ENCODE measurements at regions not wholly inside any gene's neighbourhood (a gene's known extent, or its start where the extent isn't known, plus 50 kb on each side); places are given as distances from the start of the nearest gene placed in this dataset.
A peak's percentile ranks its signal among the peaks of the same experiment; 100 is the strongest.

DNA sequence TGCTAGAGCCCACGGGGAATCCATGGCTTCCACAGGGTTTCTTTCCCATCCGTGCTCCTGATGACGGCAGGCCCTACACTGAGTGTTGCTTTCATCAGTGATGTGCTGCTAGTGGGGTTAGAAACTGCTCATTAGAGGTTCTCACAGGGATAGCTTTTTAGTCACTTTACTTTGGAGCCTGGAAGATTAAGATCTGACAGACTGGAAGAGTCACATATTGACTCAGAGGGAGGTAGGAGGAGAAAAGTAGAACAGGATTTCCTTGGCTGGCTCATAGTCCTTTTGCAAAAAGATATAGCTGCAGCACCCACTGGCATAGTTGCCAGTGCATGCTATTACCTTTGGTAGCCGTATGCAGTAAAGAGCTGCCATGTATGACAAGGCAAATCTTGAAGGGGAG, 890.3 kb downstream of the C6orf118 start:
- no peak for DNase-seq

DNA sequence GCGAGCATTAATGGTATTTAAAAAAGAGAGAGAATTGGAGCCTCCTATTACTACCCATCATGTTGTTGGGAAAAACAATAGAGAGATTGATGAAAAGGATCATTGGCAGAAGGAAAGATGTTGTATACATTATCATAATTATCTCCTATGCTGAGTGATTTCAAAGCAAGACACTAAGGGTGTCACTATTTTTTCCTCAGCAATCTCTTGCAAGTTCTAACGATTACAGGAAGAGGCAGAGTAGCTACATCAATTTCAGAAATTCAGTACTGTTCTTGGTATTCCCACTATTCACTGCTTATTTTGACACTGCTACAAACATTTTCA, 891.2 kb downstream of the C6orf118 start:
- peak in 1 of 3 experiments; percentile 46 for DNase-seq

DNA sequence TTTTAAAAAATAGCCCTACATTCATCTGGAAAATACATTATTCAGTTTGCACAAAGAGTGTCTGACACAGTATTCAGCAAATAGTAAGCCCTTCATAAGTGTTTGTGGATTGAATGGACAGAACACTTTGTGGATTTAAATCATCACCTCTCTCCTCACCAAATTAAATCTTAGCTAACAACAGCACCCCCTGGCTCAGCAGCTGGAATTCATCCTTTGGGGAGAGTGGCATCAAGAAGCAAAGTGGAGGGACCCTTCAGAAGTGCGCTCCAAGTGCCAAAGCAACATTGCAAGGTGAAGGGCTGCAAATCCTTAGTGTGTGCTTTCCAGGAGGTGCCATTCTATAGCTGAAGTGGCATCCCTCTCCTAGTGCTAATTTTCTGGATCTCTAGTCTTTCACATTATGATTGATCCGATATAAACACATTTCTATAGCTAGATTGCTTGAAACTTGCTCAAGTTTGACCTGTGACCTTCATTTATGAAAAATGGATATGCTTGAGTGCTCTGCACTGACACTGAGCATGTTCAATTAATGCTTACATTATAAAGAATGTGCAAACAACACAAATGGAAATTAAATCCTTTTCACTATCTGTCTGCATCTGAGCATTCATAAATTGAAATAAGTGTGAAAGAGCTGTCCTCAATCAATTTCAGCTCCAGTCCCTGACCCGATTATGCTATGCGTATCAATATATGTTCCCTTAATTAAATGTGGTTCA, 891.7 kb downstream of the C6orf118 start:
- peak in 1 of 3 experiments; percentile 57 for DNase-seq

DNA sequence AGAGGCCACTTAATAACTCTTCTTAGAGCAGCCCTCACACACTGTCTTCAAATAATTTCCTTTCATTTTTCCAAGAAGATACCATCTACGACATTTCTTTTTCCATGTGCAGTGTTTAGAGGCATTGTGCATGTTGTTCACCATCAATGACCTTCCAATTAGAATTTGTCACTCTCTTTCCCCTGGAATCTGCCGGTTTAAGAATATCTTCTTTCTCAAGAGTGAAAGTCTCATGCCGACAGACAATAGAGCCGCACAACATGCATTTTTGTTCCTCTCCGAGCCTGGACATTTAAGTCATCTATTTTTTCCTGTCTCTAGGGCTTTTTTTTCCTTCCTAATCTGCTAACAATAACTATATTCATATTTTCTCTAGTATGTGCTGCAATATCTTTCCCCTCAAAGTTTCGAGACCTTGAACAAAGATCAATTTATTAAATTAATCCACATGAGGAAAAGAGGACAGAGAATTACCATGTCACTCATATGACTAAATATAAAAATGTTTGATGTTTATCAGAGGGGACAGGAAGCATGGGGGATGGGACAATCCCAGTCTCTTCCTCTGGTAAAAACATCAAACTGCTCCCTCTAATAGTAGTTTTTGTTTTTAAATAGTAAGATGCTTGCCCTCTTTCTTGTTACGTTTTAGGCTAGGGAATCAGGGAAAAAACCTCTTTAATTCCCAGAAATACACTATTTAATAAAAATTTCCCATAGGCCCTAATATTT, 893.4 kb downstream of the C6orf118 start:
- DNase-seq: no peak

DNA sequence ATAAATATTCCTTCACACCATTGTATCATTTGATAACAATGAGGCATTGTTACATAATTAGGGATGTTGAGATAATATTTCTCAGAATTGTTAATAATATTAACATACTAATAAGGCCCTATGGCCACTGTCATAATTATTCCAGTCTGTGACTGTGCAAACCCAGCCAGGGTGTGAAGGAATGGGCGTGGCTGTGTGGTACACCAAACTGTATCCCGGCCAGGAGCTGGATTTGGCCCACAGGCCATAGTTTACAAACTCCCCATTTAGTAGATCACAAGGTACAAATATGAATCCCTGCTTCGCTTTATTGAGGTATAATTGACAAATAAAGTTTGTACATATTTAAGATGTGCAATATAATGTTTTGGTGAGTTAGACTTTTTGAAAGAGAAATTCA, 894.7 kb downstream of the C6orf118 start:
- DNase-seq: no peak

DNA sequence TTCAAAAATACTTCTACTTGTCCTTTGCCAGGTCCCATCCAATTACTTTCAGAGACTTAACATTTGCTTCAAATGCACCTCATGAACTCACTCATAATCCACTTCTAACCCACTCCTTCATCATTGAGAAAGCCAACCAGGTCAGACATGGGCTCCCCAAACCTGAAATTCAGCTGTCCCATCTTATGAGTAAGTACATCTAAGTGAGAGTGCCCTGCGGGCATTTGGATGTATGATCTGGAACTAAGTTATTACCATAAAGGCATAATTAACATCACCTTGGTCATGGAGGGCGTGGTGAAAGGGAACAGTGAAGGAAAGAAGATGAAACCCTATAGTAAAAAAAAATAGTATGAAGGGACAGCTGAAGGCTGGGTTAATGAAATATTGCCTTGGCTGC, 896.8 kb downstream of the C6orf118 start:
- DNase-seq: no peak

DNA sequence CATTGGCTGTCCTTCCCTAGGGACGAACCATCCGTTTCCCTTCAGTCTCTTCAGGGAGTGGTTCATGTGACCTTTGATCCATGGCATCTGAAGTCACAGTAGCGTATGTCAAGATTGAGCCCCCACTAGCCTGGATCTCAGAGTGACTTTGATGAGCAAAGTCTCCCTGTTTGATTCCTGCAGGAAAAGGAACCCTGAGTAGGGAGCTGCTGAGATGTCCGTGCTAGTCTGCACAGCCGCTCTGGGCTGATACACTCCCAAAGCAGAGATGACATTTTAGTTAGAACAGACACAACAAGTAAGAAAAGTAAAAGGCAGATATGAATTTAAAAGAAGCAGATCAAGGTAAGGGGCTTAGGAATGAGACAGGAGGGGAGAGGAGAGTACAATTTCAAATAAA, 899.4 kb downstream of the C6orf118 start:
- no peak for DNase-seq

DNA sequence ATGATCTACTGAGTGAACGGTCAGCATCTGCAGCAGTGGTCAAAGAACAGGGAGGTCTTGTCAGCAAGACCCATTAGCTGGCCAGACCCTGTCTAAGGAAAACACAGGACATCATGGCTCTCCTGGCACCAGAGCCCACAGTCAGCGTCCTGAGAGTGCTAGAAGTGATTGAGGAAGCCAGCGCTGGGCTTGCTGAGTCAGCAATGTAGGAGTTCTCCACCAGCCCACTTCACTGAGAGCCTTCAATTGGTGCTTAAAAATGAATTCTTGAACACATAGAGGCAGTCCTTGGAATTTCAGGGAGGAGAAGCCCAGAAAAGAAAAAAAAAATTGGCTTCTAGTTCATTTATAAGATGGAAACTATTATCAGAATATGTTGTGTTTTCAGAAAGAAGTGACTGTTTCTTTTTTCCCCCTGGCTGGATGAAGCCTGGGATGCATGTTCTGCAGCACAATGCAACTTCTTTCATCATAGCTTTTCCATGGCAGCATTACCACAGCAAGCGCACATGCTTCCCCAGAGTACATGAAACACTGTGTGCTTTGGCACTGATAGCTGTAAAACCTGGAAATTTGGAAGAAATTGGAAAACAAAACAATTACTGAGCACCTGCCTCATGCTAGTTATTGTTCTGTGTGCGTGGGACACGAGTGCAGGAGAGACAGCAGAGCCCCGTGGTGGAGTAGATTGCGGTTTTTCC, 899.9 kb downstream of the C6orf118 start:
- no peak for DNase-seq

DNA sequence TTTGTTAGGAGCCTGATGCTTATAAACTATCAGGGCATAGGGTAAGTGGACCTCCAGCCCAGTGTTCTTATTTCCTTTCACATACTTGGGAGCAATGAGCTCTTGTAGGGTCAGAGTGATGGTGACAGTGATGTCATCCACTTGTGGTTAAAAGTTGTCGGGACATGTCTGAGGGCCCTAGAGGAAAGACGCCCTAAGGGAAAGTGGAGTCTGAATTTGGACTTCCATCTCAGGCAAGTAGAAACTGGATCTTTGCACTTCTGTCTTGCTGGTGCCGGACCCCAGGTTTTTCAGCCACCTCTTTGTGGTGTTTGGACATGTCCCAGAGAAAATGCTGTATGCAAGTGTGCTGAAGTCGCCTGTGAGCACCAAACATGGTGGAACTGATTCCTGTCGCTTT, 900.5 kb downstream of the C6orf118 start:
- no peak for DNase-seq

DNA sequence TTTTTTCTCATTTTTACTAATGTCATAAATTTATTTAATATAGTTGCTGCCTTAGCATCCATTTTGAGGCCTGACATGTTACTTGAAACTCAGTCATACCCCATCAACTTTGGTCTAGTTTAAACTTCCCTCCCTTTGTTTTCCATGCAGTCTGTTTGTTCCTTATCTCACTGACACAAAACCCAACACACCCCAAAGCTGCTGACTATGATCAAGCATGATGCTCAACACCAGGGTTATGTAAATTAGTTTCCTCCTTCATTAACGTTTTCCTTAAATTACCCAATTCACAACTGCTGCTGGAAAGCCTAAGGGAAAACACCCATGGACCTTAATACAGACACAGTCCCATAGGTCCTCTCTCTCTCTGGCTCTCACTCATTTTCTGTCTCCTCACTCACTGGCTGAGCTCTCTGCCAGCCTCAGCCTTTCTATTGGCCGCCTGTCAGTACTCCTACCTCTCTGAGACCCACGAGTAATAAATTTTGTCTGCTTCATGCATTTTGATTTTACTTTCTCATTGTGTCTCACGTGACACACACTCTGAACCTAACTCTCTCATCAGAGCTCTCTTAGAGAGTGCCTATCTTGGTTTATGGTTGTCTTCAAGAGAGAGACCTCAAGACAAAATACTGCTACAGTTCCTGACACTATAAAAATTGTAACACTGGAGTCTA, 904.5 kb downstream of the C6orf118 start:
- DNase-seq: no peak

DNA sequence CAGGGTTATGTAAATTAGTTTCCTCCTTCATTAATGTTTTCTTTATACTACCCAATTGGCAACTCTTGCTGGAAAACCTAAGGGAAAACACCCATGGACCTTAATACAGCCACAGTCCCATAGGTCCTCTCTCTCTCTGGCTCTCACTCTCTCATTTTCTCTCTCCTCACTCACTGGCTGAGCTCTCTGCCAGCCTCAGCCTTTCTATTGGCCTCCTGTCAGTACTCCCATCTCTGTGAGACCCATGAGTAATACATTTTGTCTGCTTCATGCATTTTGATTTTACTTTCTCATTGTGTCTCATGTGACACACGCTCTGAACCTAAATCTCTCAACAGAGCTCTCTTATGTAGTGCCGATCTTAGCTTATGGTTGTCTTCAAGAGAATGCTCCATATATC, 907.5 kb downstream of the C6orf118 start:
- DNase-seq: no peak

DNA sequence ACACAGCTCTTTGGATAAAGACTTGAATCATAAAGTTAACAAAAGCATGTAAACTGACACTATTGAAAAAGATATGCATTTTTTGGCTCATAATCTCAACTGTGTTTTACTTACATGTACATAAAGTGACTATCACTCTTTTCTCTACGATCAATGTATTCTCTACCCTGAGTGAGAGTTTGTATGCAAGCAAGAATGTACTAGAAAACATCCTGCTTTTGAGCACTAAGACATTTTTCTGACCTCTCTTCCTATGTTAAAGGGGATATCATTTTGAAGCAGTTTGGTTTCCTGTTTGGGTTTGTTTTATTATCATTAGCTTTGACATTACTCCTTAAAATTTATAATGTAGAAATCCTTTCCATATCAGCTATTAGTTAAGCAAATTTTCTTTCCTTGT, 910.8 kb downstream of the C6orf118 start:
- no peak for DNase-seq

DNA sequence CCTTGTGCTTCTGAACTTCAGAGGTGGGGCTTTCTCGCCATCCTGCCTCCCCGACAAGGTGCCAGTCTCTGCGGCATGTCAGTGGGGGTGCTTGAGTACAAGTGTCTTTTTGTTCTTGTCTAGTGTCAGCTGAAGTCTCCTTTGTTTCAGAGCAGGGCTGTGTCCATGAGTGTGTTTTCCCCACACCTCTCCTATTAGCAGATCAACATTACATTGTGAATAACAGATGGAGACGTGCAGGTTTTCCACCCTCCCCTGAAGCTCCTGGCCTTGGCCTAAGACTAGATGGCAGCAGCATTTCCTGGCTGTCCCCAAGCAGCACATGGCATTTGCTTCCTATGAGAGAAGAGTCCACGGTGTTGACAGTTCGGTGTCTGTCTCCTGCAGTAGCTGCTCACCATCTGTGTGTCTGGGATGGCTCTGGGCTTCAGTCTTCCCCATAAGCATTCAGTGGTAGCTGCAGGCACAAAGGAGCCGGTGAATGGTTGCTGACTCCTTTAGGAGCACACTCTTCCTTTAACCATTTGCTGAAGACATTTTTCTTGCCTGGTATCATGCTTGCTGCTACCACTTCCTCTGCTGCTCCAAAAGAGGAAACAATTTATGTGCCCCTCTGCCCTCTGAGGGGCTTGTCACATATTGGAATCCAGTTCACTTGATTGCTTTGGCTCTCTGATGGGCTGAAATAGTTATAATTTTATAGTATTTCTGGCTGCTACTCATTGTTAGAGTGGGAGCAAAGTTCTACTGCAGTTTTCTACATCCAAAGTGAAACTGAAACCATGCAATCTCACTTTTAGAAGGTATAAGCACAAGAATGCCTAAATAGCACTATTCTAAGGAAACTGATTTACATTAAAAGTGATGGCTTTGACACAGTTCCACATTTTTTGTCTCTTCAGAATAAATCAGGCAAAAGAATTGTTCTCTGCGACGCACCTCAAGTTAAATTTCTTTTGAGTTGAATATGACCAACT, 913.0 kb downstream of the C6orf118 start:
- no peak for DNase-seq

DNA sequence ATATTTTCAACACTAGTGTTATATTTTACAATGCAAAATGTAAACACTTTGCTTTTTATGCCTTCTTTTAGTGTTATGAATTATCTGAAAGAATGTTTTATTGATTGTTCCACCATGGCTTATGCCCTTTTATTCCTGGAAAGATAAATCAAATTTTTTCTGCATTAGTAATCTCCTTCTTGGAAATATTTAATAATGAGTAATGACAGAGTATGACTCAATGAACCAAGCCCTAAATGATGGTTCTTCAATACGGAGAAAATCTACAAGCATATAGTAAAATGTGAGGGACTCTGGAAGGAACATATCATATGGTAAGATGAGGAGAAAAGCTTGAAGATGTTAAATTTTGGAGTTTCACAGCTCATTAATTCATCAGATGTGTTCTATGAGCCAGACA, 929.6 kb downstream of the C6orf118 start:
- no peak for DNase-seq

DNA sequence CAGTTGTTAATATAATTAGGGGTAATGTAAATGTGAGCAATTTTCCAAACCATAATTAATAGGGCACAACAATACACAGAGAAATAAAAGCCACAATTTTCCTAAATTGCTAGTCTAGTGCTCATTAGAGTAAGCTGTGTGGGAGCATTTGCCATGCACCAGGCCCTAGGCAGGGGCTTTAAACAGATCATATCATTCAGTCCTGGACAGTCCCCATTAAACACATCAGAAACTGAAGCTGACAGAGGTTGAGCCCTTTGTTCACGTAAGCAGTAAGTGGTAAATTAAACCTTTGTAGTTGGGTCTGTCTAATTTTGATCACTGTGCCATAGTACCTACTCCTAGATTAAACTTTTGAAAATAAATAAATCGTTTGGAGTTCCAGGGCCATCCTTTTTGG, 931.1 kb downstream of the C6orf118 start:
- DNase-seq: peak in 2 of 3 experiments; percentile 64 to 93

DNA sequence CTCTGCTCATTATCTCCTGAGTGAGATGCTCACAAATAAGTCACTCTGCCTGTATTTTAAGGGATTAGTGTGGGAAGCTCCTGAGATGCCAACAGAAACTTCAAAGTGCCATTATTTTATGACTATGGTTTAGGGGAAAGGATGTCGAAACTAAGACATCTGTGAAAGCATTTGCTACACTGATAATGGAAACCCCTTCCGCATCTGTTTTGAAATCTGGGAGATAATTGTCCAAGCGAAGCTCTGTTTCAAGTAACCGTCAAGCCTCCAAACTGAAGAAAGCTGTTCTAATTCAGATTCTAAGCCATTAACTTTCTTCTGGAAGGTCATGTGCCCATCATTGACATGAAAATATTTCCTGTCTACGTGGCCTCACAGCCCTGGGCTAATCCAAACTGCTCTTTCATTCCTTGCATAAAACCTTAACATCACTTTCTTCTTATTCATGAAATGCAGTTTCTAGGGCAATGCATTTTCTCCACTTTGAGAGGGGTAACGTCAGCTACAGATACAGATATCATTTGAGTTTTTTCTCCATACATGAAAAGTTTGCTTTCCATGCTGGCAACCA, 932.0 kb downstream of the C6orf118 start:
- no peak for DNase-seq

DNA sequence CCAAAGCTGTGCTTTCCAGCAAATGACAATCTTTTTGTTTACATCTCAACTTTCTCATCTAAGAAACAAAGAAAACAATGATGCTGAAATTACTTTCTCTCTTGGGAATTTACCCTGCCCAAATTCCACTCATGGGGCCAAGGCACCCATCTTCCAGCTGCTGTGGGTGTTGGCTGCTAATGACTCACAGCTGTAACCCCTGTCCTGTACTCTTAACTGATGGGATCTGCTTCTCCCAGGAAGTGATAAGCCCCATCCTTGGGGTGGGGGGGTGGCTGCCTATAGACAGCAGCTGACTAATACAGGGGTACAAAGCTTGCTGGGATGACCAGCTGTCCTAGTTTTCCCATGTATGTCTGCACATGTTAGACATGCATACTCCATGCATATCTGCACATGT, 938.6 kb downstream of the C6orf118 start:
- DNase-seq: no peak

DNA sequence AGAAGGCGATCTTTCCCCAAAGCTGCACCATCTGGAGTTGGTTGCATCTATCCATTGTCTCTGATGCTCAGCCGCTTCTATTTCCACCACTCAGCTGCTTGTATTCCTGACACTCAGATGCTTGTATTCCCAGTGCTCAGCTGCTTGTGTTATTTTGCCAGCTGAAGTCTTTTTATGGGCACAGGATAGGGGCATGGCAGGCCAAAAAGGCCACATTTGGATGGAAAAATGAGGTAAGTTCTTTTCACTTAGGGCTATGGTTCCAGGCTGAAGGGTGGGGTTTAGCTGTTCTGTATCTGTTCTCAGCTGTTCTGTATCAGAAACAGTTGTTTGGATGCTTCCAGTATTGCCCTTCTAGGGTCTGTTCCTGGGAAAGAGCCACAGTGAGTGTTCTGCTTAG, 944.9 kb downstream of the QKI start:
- no peak for DNase-seq

DNA sequence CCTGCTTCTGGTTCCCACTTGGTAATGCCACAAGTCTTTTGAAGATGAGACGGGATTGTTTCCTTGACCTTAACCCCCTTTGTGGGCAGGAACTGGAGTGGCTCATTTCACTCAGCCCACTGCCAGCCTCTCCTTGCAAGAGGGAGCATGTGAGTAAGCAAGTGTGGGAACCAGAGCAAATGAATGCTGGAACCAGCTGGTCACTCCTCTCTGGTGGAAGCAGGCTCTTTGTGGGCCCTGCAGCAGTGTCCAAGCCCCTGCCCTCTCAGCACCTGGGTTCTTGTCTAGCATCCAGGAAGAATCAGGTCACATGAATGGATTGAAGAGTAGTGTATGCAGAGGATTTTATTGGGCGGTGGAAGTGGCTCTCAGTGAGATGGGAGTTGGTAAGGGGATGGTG, 944.5 kb downstream of the QKI start:
- DNase-seq: no peak

DNA sequence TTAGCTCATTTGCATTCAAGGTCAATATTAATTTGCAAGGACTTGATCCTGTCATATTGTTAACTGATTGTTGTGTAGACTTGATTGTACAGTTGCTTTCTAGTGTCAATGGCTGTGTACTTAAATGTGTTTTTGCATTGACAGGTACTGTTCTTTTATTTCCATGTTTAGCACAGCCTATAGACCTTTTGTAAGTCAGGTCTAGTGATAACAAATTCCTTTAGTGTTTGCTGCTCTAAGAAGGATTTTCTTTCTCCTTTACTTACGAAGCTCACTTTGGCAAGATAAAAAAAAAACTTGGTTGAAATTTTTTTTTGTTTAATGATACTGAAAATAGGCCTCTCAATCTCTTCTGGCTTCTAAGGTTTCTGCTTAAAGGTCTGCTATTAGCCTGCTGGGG, 942.3 kb downstream of the QKI start:
- DNase-seq: no peak

DNA sequence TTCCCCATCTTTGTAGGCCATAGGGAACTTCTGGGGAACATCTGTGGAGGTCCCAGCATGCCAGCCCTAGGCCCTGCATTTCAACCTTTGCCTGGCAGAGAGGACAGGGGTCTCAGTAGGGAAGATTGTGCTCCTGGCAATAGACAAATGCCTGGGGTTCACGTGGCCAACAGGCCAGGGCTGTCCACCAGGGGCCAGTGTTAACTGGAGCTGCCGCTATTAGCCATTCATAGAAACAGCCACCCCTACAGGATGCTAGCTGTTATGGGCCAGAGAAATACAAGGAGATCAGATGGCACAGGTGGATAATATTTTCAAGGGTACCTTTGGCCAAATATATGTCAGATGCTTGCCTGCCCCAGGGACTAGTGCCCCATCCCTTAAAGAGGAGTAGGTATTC, 932.9 kb downstream of the QKI start:
- no peak for DNase-seq

DNA sequence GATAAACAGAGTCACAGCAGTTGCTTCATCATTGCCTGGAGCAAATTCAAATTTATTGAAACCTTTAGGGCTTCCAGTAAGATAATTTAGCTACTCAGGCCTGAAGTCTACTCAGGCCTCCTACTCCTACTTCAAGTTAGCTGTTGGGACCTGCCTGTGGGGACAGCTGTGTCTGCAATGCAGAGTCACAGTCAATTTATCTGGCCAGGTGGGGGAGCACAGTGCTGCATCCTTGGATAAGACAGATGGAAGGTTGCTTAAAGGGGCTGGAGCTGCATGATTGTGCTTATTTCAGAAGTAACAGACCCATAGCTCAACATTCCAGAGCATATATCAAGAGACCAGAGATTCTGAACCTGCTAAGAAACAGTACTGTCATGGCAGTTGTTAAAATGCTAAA, 932.1 kb downstream of the QKI start:
- no peak for DNase-seq
